Left kidney (tissue), 1 donor: ENCODE measurements at regions not wholly inside any gene's neighbourhood (a gene's known extent, or its start where the extent isn't known, plus 50 kb on each side); places are given as distances from the start of the nearest gene placed in this dataset.
A peak's percentile ranks its signal among the peaks of the same experiment; 100 is the strongest.

ENCODE experiments used
- DNase-seq: peaks from one replicate; pipeline ENCODE4 v3.0.0-alpha.2; 2013

DNA sequence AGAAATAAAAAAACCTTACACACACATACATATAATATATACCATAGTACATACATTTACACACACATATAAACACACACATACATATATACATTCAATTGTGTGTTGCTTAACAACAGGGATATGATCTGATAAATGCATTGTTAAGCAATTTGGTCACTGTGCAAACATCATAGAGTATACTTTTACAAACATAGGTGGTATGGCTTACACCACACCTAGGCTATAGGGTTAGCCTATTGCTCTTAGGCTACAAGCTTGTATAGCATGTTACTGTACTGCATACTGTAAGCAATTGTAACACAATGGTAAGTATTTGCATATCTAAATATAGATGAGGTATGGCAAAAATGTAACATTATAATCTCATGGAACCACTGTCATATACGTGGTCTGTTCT lies 156.8 kb upstream of the ERBB4 start:
- no peak for DNase-seq

DNA sequence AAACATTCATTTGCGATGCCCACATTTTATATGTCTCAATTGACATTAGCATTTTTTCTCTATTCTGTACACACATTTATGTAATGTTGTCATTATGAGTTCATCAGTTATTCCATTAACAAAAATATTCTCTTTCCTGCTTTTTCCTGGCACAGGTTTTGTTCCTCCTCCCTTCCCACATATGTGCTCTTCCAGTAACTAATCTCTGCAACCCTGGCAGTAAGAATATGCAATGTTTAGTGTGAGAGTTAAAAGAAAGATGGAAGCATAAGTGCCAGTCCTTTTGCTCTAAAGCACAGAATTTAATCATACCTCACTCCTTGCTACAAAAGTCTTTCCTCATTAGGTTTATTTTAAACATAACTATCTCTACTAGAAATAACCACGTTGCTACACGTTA lies 155.8 kb upstream of the ERBB4 start:
- no peak for DNase-seq

DNA sequence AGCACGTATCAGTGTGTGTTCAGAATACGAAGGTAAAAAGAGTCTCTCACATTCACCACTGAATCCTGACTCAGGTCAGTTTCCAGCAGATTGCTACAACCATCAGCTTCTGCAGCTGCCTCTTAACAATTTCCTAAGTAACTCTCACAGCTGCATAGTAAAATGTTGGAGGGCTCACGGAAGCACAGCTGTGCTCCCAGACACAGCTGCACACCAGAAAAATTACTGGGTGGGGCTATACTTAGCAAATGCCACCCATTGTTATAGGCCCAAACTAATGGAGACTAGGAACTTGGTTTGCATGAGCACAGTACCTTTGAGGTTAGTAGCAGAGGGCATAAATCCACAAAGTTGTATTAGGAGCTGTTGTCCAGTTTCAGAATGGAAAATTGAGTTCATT lies 153.9 kb upstream of the ERBB4 start:
- DNase-seq = no peak

GRCh38 chr2:212686285-212686895 lies 147.8 kb upstream of the ERBB4 start:
- peak; percentile 65 for DNase-seq

GRCh38 chr2:212683346-212684097 lies 144.9 kb upstream of the ERBB4 start:
- DNase-seq = no peak

DNA sequence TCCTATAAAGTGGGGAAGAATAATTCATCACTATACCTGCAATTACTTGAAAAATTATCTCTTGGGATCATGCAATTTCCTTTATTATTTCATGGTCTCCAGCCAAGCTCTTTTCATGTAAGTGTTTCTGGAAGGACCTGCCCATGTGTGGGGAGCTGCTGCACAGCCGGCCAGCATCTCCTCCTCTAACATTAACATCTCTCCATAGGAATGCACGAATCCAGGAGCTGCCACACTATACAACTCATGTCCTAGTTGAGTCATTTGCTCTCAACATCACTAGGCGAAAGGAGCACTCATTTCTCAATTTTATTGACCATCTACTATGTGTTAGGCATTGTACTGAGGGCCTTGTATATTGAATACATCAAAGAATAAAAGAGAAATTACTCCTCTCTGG lies 144.3 kb upstream of the ERBB4 start:
- no peak for DNase-seq

GRCh38 chr2:212677466-212677865 lies 138.9 kb upstream of the ERBB4 start:
- no peak for DNase-seq

- DNase-seq = no peak
Observed at GRCh38 chr2:212672186-212672585, 133.6 kb upstream of the ERBB4 start.

DNA sequence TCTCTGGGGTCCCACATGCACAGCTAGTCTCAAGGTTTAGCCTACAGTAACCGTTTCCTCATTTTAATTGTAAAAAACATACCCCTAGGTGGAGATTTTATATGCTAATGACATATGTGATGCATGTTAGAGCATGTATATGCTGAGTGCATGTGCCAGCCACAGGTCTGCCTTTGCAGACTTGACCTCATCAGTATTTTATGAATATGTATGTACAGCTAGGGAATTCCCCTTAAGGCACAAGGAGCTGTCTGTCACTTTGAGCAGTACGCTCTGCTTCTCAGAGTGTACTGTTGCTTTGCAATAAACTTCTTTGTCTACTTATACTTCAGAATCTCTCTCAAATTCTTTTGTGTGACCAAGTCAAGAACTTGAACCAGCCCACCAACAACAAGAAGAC lies 131.2 kb upstream of the ERBB4 start:
- DNase-seq = no peak

- no peak for DNase-seq
Observed at GRCh38 chr2:212667751-212668316, 129.2 kb upstream of the ERBB4 start.

GRCh38 chr2:212665948-212666347 lies 127.3 kb upstream of the ERBB4 start:
- DNase-seq = no peak

GRCh38 chr2:212659441-212659840 lies 120.8 kb upstream of the ERBB4 start:
- DNase-seq = no peak

DNA sequence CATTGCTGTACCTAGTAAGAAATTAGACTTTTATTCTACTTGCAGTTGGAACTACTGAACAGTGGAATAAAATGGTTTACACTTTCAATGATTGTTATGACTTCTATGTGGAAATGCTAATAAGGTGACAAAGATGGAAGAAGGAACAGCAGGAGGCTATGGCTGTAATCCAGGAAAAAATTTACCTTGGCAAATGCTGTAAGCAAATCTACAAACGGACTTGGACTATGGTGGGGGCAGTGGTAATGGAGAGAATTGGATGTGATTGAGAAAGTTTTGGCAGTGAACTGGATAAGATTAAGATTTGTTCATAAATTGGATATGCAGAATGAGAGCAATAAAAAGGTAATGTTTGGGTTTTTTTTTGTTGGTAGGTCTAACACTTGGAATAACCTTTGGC lies 111.0 kb upstream of the ERBB4 start:
- DNase-seq = no peak

DNA sequence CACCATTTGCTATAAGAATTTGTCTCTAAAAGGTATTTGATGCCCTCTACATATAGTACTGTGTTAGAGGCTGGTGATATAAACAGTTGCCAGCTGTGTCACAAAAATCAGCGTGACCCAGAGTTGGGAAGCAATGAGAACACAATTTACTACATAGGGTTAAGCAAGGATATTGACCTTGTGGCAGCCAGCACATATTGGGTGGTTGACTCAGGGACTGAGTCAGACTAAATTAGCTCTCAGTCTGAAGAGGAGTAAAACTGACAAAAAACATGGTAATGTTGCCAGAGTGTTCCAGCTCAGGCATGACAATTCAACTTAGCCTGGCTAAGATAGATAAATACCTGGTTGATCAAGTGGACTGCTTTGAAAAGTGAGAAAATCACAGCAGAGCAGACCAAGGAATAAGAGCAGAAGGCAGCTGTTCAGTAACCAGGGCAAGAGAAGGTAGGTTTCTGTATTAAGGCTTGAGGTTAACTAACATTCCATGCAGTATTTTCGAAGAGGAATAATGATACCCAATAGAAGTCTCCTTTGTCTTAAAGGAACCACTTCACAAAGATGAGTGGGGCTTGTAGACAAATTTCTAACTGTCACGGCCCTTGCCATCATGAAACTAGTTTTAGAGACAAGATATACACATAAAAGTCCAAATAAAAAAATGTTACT lies 108.2 kb upstream of the ERBB4 start:
- no peak for DNase-seq

DNA sequence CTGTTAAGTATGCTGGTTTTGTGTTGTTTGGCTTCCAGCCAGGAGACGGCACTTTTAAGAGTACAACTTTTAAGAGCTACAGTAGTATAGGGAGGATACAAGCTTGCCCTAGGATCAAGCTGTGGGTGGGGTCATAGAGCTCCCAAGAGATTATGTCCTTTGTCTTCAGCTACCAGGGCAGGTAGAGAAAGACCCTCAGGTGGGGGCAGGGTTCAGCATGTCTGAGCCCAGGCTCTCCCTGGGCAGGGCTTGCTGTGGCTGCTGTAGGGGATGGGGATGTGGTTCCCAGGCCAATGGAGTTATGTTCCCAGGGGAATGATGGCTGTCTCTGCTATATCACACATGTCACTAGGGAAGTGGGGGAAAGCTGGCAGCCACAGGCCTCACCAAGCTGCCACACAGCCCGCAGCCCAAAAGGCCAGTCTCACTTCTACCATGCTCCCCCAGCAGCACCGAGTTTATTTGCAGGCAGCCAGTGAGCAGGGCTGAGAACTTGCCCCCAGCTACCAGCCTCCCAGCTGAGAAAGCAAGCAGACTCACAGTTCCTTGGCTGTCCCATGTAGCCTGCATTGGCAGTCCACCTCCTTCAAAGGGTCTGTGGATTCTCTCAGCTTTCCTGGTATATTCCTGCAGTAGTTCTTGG lies 105.7 kb upstream of the ERBB4 start:
- DNase-seq = no peak

- DNase-seq = no peak
Observed at GRCh38 chr2:212640428-212640827, 101.8 kb upstream of the ERBB4 start.

DNA sequence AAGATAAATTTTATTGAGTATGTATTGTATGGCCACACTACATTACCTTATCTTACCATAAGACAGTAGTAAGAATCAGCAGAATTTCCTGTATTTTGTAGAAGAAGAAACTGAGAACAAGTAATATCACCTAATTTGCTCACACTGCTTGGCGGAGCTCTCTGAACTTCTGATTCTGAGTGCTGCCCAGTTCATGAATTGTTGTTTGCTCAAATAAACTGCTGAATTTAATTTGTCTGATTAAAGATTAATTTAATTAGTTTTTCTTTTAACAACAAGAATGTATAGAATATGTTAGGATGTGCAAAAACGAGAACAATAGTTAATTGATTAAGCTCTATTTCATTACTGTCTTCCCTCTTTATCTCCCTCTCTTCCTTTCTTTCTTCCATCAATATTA lies 100.1 kb upstream of the ERBB4 start:
- DNase-seq = no peak

GRCh38 chr2:212628586-212628985 lies 90.0 kb upstream of the ERBB4 start:
- no peak for DNase-seq

- no peak for DNase-seq
Observed at GRCh38 chr2:212626371-212626918, 87.8 kb upstream of the ERBB4 start.

GRCh38 chr2:212619954-212620353 lies 81.4 kb upstream of the ERBB4 start:
- DNase-seq = no peak

- no peak for DNase-seq
Observed at GRCh38 chr2:212618636-212619035, 80.0 kb upstream of the ERBB4 start.

DNA sequence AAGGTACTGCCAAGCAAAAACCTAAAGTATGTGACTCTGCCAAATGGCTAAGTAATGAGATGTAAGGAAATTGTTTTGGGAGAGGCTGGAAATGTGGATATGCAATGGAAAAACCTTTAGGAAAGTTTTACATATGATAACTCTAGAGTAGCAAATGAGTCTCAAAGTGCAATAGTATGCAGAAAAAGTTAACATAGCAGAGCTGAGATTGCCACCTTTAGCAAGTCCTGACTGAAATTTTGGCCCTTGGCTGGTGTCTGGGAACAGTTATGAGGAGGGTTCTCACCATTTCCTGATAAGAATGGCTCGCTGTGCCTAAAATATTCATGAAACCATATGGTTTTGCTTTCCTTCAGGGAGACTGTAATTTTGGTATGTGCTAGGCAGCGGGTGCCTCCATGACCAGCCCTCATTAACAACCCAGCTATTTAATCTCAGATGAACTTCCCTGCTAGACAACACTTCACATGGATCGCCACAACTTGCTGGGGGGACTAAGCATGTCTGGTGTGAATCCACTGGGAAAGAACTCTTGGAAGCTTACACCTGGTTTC lies 72.3 kb upstream of the ERBB4 start:
- no peak for DNase-seq
